ENCODE measurements at regions not wholly inside any gene's neighbourhood (a gene's known extent, or its start where the extent isn't known, plus 50 kb on each side); places are given as distances from the start of the nearest gene placed in this dataset.

GRCh38 chr6:139757784-139758183, 383.3 kb upstream of the CITED2 start:
- H3K27me3 ChIP-seq (ENCODE audit: control insufficient read depth, insufficient read depth, low read length), result no peaks in the 10 kb centered on the region
- H3K9ac ChIP-seq (ENCODE audit: low read length), result no peak overlapping the region
- H3K36me3 ChIP-seq (ENCODE audit: control insufficient read depth, insufficient read depth, low read length), result no peaks in the 10 kb centered on the region
- no peak overlapping the region for H3K27ac ChIP-seq (ENCODE audit: low read depth, low read length)
- peaks cover 5% of the 10 kb centered on the region for H3K4me1 ChIP-seq (ENCODE audit: control insufficient read depth, insufficient read depth, low read length)
- no peak overlapping the region for H3K4me3 ChIP-seq (ENCODE audit: low read length)

- H3K4me1 ChIP-seq (ENCODE audit: control insufficient read depth, insufficient read depth, low read length), result peaks cover 5% of the 10 kb centered on the region
- H3K27ac ChIP-seq (ENCODE audit: low read depth, low read length), result no peak overlapping the region
- no peak overlapping the region for H3K4me3 ChIP-seq (ENCODE audit: low read length)
- H3K9ac ChIP-seq (ENCODE audit: low read length), result no peak overlapping the region
- no peaks in the 10 kb centered on the region for H3K27me3 ChIP-seq (ENCODE audit: control insufficient read depth, insufficient read depth, low read length)
- H3K36me3 ChIP-seq (ENCODE audit: control insufficient read depth, insufficient read depth, low read length), result no peaks in the 10 kb centered on the region
These were observed 381.9 kb upstream of the CITED2 start for GRCh38 chr6:139756381-139756780.

GRCh38 chr6:139754898-139755775, 380.7 kb upstream of the CITED2 start:
- Histone ChIP-seq H3K9ac (ENCODE audit: low read length) (no peak overlapping the region), H3K27me3 (ENCODE audit: control insufficient read depth, insufficient read depth, low read length) (no peaks in the 10 kb centered on the region), H3K36me3 (ENCODE audit: control insufficient read depth, insufficient read depth, low read length) (no peaks in the 10 kb centered on the region), H3K4me1 (ENCODE audit: control insufficient read depth, insufficient read depth, low read length) (peaks cover 5% of the 10 kb centered on the region), H3K27ac (ENCODE audit: low read depth, low read length) (no peak overlapping the region), H3K4me3 (ENCODE audit: low read length) (no peak overlapping the region)

- no peaks in the 10 kb centered on the region for H3K36me3 ChIP-seq (ENCODE audit: control insufficient read depth, insufficient read depth, low read length)
- peaks cover 5% of the 10 kb centered on the region for H3K4me1 ChIP-seq (ENCODE audit: control insufficient read depth, insufficient read depth, low read length)
- no peaks in the 10 kb centered on the region for H3K27me3 ChIP-seq (ENCODE audit: control insufficient read depth, insufficient read depth, low read length)
- H3K9ac ChIP-seq (ENCODE audit: low read length), result no peak overlapping the region
- no peak overlapping the region for H3K4me3 ChIP-seq (ENCODE audit: low read length)
- H3K27ac ChIP-seq (ENCODE audit: low read depth, low read length), result no peak overlapping the region
These were observed 378.9 kb upstream of the CITED2 start for GRCh38 chr6:139753198-139753861.

- Histone ChIP-seq H3K27me3 (ENCODE audit: control insufficient read depth, insufficient read depth, low read length) (no peaks in the 10 kb centered on the region), H3K27ac (ENCODE audit: low read depth, low read length) (no peak overlapping the region), H3K4me3 (ENCODE audit: low read length) (no peak overlapping the region), H3K36me3 (ENCODE audit: control insufficient read depth, insufficient read depth, low read length) (no peaks in the 10 kb centered on the region), H3K9ac (ENCODE audit: low read length) (no peak overlapping the region), H3K4me1 (ENCODE audit: control insufficient read depth, insufficient read depth, low read length) (peaks cover 5% of the 10 kb centered on the region)
These were observed 377.6 kb upstream of the CITED2 start for GRCh38 chr6:139752086-139752485.

GRCh38 chr6:139751179-139751578, 376.7 kb upstream of the CITED2 start:
- Histone ChIP-seq H3K27ac (ENCODE audit: low read depth, low read length) (no peak overlapping the region), H3K4me1 (ENCODE audit: control insufficient read depth, insufficient read depth, low read length) (peaks cover 5% of the 10 kb centered on the region), H3K36me3 (ENCODE audit: control insufficient read depth, insufficient read depth, low read length) (no peaks in the 10 kb centered on the region), H3K27me3 (ENCODE audit: control insufficient read depth, insufficient read depth, low read length) (no peaks in the 10 kb centered on the region), H3K4me3 (ENCODE audit: low read length) (no peak overlapping the region), H3K9ac (ENCODE audit: low read length) (no peak overlapping the region)

- Histone ChIP-seq H3K4me3 (ENCODE audit: low read length) (no peak overlapping the region), H3K9ac (ENCODE audit: low read length) (no peak overlapping the region), H3K36me3 (ENCODE audit: control insufficient read depth, insufficient read depth, low read length) (no peaks in the 10 kb centered on the region), H3K4me1 (ENCODE audit: control insufficient read depth, insufficient read depth, low read length) (no peaks in the 10 kb centered on the region), H3K27ac (ENCODE audit: low read depth, low read length) (no peak overlapping the region), H3K27me3 (ENCODE audit: control insufficient read depth, insufficient read depth, low read length) (no peaks in the 10 kb centered on the region)
These were observed 374.1 kb upstream of the CITED2 start for GRCh38 chr6:139748353-139749146.

- H3K36me3 ChIP-seq (ENCODE audit: control insufficient read depth, insufficient read depth, low read length), result no peaks in the 10 kb centered on the region
- H3K27me3 ChIP-seq (ENCODE audit: control insufficient read depth, insufficient read depth, low read length), result no peaks in the 10 kb centered on the region
- peaks cover under 1% of the 10 kb centered on the region for H3K4me1 ChIP-seq (ENCODE audit: control insufficient read depth, insufficient read depth, low read length)
- H3K9ac ChIP-seq (ENCODE audit: low read length), result no peak overlapping the region
- H3K4me3 ChIP-seq (ENCODE audit: low read length), result no peak overlapping the region
- H3K27ac ChIP-seq (ENCODE audit: low read depth, low read length), result no peak overlapping the region
These were observed 372.7 kb upstream of the CITED2 start for GRCh38 chr6:139747154-139747553.

GRCh38 chr6:139744891-139745290, 370.4 kb upstream of the CITED2 start:
- Histone ChIP-seq H3K36me3 (ENCODE audit: control insufficient read depth, insufficient read depth, low read length) (no peaks in the 10 kb centered on the region), H3K4me1 (ENCODE audit: control insufficient read depth, insufficient read depth, low read length) (peaks cover 3% of the 10 kb centered on the region), H3K9ac (ENCODE audit: low read length) (no peak overlapping the region), H3K27me3 (ENCODE audit: control insufficient read depth, insufficient read depth, low read length) (no peaks in the 10 kb centered on the region), H3K4me3 (ENCODE audit: low read length) (no peak overlapping the region), H3K27ac (ENCODE audit: low read depth, low read length) (no peak overlapping the region)

- no peaks in the 10 kb centered on the region for H3K36me3 ChIP-seq (ENCODE audit: control insufficient read depth, insufficient read depth, low read length)
- no peak overlapping the region for H3K4me3 ChIP-seq (ENCODE audit: low read length)
- peaks cover 3% of the 10 kb centered on the region for H3K4me1 ChIP-seq (ENCODE audit: control insufficient read depth, insufficient read depth, low read length)
- H3K27me3 ChIP-seq (ENCODE audit: control insufficient read depth, insufficient read depth, low read length), result no peaks in the 10 kb centered on the region
- no peak overlapping the region for H3K9ac ChIP-seq (ENCODE audit: low read length)
- H3K27ac ChIP-seq (ENCODE audit: low read depth, low read length), result no peak overlapping the region
These were observed 369.4 kb upstream of the CITED2 start for GRCh38 chr6:139743664-139744437.

GRCh38 chr6:139742671-139743070, 368.2 kb upstream of the CITED2 start:
- Histone ChIP-seq H3K27me3 (ENCODE audit: control insufficient read depth, insufficient read depth, low read length) (no peaks in the 10 kb centered on the region), H3K36me3 (ENCODE audit: control insufficient read depth, insufficient read depth, low read length) (no peaks in the 10 kb centered on the region), H3K4me3 (ENCODE audit: low read length) (no peak overlapping the region), H3K27ac (ENCODE audit: low read depth, low read length) (no peak overlapping the region), H3K9ac (ENCODE audit: low read length) (no peak overlapping the region), H3K4me1 (ENCODE audit: control insufficient read depth, insufficient read depth, low read length) (peaks cover 3% of the 10 kb centered on the region)

Measured in rectal smooth muscle tissue (tissue), 1 donor.